Left renal cortex interstitium (tissue), 4 donors: ENCODE measurements at regions not wholly inside any gene's neighbourhood (a gene's known extent, or its start where the extent isn't known, plus 50 kb on each side); places are given as distances from the start of the nearest gene placed in this dataset.

Experiments
- DNase-seq, 4 donors: peaks; one replicate each; pipeline ENCODE4 v3.0.0-alpha.2; 2013; ENCODE audit warnings: low read depth in 4 of 4, low spot score in 2 of 4, missing footprints in 1 of 4

DNA sequence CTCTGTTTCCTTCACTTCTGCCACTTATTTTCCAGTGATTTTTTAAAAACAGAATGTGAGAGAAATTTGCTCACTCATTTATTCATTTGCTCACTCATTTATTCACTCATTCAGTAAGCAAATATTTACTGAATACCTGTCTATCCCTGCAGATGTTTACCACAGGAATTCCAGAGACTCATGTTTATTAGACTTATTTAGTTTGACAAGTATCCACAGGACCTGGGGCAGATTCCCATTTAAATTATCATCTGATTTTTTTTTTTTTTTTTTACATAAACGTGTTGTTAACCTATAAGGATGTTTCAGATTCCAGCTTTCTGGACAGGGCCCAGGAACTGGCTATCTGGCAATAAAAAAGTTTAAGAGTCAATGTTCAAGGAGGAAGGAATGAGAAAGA lies 175.1 kb upstream of the ERBB4 start:
- DNase-seq, result no peak

DNA sequence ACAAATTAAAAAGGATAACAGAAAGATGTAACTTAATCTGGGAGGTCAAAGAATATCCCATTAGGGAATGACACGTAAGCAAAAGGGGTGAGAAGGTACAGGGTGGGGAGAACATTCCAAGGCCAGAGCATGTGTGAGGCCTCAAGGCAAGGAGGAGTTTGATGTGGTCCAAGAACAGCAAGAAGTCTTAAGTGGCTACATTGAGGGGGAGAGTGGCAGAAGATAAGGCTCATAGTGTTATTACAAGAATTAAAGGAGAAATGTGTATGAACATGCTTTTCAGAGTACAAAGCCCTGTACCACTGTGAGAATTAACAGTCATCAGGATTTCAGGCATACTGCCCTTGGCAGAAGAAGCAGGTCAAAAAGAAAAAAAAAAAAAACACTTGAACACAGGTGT lies 174.4 kb upstream of the ERBB4 start:
- DNase-seq, result no peak

DNA sequence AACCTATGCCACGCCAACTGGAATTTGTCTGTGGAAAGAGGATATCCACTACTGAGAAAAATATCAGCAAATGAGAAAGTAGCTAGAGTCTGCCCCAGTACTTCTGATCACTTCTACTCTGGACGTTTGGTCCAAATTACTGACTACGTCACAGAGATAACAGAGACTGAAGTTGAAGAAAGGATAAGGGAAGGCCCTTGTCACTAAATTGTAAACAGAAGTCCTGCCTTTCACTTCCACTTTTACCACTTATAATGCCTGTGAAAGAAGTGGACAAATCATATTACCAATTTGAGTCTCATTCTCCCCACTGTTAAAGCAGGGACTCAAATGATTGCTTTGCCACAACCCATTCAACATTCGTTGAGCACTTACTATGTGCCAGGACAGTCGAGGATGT lies 173.9 kb upstream of the ERBB4 start:
- no peak for DNase-seq

DNA sequence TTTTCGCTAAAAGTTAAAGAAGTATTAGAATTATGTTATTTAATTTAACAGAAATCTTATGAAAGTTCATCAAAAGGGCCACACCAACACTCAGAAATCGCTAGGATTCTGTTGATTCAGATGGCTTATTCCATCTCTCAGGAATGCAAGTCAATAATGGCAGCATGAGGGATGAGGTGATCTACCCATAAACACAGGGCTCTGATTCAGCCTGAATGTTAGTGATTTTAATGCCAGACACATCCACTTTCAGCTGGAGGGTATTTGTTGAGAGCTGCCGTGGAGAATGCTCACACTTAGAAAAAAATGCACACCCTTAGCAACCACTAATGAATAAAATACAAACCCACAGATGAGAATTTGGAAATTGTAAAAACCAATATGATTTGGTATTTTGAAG lies 173.3 kb upstream of the ERBB4 start:
- no peak for DNase-seq

DNA sequence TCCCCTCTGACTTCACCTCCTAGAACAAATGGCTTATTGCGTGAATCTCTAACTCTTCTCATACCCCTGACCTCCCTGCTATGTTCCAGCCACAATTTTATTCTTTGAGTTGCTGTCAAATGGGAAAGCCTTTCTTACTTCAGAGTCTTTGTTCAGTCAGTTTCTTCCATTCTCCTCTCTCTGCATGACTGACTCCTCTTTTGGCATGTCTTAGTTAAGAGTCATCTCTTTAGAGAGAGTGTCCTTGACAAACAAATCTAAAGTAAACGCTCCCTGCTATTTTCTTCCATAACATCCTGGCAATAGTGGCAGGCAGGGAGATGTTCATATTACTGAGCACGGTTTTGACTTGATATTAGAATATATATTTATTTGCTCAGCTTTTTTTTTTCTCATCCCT lies 170.7 kb upstream of the ERBB4 start:
- DNase-seq, result no peak

DNA sequence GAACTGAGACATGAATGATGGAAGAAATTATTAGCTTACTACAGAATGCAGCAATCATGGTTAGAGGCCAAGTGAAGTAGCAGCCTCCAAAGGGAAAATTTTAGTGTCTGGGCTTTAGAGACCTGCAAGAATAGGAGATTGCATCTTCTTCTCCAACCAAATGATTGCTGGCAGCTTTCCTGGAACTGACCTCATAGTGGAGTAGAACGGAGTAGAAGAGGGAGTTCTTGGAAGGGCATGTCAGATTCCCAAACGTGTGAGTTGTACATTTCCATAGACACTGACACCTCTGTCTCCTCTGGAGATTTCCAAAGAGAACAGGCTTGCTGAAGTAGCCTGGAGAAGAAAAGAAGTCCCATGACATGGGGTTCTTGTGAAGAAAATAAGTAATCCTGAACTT lies 169.8 kb upstream of the ERBB4 start:
- no peak for DNase-seq

DNA sequence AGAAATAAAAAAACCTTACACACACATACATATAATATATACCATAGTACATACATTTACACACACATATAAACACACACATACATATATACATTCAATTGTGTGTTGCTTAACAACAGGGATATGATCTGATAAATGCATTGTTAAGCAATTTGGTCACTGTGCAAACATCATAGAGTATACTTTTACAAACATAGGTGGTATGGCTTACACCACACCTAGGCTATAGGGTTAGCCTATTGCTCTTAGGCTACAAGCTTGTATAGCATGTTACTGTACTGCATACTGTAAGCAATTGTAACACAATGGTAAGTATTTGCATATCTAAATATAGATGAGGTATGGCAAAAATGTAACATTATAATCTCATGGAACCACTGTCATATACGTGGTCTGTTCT lies 156.8 kb upstream of the ERBB4 start:
- no peak for DNase-seq

DNA sequence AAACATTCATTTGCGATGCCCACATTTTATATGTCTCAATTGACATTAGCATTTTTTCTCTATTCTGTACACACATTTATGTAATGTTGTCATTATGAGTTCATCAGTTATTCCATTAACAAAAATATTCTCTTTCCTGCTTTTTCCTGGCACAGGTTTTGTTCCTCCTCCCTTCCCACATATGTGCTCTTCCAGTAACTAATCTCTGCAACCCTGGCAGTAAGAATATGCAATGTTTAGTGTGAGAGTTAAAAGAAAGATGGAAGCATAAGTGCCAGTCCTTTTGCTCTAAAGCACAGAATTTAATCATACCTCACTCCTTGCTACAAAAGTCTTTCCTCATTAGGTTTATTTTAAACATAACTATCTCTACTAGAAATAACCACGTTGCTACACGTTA lies 155.8 kb upstream of the ERBB4 start:
- no peak for DNase-seq

DNA sequence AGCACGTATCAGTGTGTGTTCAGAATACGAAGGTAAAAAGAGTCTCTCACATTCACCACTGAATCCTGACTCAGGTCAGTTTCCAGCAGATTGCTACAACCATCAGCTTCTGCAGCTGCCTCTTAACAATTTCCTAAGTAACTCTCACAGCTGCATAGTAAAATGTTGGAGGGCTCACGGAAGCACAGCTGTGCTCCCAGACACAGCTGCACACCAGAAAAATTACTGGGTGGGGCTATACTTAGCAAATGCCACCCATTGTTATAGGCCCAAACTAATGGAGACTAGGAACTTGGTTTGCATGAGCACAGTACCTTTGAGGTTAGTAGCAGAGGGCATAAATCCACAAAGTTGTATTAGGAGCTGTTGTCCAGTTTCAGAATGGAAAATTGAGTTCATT lies 153.9 kb upstream of the ERBB4 start:
- no peak for DNase-seq

DNA sequence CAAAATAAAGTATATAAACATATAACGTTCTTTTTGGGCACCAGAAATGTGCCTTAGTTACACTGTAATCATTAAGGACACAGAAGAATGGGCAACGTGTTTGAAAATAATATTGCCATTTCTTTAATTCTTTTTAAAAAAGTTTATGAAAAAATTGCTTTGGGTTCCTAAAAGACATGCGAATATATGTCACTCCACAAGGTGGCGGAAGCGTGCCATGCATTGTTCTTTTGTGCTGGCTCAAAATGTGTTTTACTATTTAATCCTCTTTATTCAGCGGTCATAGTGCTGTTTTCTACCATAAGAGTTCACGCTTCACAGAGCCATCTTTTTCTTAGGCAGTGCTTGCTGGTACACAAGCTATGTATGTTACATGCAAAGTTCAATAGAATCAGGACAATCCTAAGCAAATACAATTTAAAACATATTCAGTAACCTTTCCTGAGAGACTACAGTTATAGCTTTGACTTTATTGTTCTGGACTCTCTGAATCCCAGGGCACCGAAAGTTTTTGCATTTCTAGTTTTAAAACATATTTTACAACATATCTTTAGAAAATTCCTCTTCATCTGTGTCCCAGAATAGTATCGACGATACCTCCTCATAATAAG lies 147.8 kb upstream of the ERBB4 start:
- peak; percentile 11 to 51 (median 16) for DNase-seq

DNA sequence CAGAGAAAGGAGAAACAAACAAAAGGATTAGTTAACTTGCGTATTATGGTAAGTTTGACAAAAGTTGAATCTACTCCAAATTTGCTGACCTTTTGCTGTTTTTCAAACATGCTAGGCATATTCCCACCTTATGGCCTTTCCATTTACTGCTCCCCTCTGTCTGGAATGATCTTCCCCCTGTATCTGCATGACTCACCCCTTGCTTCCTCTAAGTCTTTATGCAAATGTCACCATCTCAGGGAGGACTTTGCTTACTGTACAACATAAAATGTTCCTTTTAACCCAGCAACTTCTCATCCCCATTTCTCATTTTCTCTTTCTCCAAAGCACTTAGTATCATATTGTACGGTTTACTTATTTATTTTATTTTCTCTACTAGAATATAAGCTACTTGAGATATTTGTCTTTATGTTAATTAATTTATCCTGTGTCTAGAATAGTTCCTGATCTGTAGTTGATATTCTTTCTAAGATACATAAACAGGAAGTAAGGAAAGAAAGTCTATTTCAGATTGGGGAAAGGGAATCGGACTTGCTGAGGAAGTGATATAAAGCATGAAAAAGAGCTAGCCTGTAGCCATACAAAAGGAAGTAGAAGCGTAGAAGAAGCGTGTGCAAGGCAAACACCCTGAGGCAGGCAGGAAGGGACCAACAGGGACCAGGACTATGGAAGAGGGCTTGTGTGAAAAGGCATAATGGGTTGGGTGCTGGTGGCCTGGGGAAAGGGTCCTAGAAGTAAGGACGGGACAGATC lies 144.9 kb upstream of the ERBB4 start:
- DNase-seq, result no peak

DNA sequence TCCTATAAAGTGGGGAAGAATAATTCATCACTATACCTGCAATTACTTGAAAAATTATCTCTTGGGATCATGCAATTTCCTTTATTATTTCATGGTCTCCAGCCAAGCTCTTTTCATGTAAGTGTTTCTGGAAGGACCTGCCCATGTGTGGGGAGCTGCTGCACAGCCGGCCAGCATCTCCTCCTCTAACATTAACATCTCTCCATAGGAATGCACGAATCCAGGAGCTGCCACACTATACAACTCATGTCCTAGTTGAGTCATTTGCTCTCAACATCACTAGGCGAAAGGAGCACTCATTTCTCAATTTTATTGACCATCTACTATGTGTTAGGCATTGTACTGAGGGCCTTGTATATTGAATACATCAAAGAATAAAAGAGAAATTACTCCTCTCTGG lies 144.3 kb upstream of the ERBB4 start:
- DNase-seq, result no peak

DNA sequence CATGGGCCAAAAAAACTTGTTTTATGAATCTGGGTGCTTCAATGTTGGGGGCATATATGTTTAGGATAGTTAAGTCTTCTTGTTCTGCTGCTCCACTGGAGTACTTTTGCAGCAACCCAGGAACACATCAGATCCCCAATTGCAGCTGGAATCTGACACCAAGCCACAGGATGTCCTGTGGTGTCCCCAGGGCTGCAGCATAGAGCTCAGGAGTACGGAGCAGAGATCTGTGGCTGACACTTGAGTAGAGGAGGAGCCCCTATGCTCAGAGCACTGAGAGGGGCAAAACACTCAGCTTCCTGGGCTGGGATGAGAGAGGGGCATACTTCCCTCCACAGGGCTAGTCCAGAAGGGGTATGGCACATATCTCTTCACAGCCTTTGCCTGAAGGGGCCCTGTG lies 138.9 kb upstream of the ERBB4 start:
- no peak for DNase-seq

DNA sequence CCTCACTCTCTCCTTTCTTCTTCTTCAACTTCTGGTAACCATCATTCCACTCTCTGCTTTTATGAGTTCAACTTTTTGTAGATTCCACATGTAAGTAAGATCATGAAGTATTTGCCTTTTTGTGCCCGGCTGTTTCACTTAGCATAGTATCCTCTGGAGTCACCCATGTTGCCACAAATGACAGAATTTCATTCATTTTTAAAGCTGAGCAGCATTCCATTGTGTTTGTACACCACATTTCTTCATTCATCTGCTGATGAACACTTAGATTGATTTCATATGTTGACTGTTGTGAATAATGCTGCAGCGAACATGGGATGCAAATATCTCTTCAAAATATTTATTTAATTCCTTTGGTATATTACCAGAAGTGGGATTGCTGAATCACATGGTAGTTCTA lies 133.6 kb upstream of the ERBB4 start:
- no peak for DNase-seq

DNA sequence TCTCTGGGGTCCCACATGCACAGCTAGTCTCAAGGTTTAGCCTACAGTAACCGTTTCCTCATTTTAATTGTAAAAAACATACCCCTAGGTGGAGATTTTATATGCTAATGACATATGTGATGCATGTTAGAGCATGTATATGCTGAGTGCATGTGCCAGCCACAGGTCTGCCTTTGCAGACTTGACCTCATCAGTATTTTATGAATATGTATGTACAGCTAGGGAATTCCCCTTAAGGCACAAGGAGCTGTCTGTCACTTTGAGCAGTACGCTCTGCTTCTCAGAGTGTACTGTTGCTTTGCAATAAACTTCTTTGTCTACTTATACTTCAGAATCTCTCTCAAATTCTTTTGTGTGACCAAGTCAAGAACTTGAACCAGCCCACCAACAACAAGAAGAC lies 131.2 kb upstream of the ERBB4 start:
- no peak for DNase-seq

DNA sequence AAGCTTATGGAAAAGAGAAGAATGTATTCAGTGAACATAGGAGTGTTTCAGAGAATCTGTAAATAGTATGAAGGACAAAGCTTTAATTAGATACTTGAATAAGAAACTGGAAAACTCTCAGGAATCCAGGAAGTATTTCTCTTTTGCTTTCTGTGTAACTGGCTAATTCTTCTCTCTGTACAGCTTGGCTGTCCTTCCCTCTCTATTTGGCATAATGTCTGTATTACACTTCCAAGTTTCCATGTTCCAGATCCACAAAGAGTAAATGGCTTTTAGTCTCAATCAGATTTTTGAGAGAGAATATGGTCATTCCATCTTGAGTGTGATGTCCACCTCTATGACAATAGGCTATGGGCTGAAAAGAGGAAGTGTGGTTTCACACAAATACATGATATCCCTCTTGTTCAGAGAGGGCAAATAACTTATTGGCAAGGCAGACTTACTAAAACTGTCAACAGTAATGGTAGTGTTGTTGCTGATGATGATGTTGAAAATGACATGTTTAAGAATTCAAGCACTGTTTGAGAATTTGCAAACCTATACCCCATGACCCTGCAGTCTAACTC lies 129.2 kb upstream of the ERBB4 start:
- no peak for DNase-seq

DNA sequence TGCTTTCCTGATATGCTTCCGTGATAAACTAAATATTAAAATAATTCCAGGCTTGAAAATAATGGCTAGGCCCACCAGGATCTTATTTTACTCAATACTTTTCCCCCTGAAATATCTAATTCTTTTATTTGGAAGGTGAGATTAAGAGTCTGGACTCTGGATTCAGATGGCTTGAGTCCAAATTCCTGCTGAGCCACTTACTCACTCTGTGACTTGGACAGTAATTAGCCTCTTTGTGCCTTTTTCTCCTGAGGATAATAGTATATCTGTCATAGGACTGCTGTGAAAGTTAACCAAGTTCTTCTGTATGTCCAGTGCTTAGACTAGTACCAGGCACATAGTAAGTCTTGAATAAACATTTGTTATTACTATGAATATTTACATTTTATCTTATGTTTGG lies 127.3 kb upstream of the ERBB4 start:
- no peak for DNase-seq

DNA sequence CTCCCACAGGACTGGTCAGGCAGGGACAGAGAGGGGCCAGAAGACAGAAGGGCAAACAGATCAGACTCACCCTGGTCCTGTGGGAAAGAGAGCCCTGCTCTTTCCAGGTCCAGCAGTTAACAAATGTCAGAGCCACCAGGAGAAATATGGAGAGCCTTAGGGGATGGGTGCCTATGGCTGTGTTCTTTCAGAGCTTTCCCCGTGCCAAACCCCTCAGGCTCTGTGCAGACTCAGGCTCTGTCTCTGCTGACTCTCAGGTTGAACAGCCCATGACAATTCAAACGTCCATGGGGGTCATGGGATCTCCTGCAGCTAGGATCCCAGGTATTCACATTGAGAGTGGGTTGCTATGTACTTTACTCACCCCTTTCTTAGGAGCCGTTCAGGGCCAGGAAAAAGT lies 120.8 kb upstream of the ERBB4 start:
- no peak for DNase-seq

DNA sequence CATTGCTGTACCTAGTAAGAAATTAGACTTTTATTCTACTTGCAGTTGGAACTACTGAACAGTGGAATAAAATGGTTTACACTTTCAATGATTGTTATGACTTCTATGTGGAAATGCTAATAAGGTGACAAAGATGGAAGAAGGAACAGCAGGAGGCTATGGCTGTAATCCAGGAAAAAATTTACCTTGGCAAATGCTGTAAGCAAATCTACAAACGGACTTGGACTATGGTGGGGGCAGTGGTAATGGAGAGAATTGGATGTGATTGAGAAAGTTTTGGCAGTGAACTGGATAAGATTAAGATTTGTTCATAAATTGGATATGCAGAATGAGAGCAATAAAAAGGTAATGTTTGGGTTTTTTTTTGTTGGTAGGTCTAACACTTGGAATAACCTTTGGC lies 111.0 kb upstream of the ERBB4 start:
- DNase-seq, result no peak

DNA sequence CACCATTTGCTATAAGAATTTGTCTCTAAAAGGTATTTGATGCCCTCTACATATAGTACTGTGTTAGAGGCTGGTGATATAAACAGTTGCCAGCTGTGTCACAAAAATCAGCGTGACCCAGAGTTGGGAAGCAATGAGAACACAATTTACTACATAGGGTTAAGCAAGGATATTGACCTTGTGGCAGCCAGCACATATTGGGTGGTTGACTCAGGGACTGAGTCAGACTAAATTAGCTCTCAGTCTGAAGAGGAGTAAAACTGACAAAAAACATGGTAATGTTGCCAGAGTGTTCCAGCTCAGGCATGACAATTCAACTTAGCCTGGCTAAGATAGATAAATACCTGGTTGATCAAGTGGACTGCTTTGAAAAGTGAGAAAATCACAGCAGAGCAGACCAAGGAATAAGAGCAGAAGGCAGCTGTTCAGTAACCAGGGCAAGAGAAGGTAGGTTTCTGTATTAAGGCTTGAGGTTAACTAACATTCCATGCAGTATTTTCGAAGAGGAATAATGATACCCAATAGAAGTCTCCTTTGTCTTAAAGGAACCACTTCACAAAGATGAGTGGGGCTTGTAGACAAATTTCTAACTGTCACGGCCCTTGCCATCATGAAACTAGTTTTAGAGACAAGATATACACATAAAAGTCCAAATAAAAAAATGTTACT lies 108.2 kb upstream of the ERBB4 start:
- no peak for DNase-seq

DNA sequence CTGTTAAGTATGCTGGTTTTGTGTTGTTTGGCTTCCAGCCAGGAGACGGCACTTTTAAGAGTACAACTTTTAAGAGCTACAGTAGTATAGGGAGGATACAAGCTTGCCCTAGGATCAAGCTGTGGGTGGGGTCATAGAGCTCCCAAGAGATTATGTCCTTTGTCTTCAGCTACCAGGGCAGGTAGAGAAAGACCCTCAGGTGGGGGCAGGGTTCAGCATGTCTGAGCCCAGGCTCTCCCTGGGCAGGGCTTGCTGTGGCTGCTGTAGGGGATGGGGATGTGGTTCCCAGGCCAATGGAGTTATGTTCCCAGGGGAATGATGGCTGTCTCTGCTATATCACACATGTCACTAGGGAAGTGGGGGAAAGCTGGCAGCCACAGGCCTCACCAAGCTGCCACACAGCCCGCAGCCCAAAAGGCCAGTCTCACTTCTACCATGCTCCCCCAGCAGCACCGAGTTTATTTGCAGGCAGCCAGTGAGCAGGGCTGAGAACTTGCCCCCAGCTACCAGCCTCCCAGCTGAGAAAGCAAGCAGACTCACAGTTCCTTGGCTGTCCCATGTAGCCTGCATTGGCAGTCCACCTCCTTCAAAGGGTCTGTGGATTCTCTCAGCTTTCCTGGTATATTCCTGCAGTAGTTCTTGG lies 105.7 kb upstream of the ERBB4 start:
- DNase-seq, result no peak
